ENCODE measurements at regions not wholly inside any gene's neighbourhood (a gene's known extent, or its start where the extent isn't known, plus 50 kb on each side); places are given as distances from the start of the nearest gene placed in this dataset.

- Mint-ChIP-seq H3K27ac (no peak overlapping the region), H3K4me1 (no peaks in the 10 kb centered on the region), H3K27me3 (ENCODE audit: low read depth) (no peaks in the 10 kb centered on the region), H3K4me3 (no peak overlapping the region), H3K36me3 (ENCODE audit: insufficient read depth in 1 of 3, low read depth in 3 of 3) (no peaks in the 10 kb centered on the region), H3K9me3 (no peaks in the 10 kb centered on the region; a peak in 1 of 5 replicates)
- Histone ChIP-seq H3K27me3 (ENCODE audit: insufficient read depth, low read length) (no peaks in the 10 kb centered on the region), H2BK120ac (ENCODE audit: low read depth, low read length, poor library complexity, severe bottlenecking) (no peak overlapping the region), H2AFZ (ENCODE audit: low read length) (no peak overlapping the region), H3K79me2 (ENCODE audit: insufficient read depth, low read length) (no peaks in the 10 kb centered on the region), H3K14ac (ENCODE audit: insufficient read depth, low read length) (no peak overlapping the region), H3K79me1 (ENCODE audit: insufficient read depth, low read depth, low read length, poor library complexity, severe bottlenecking) (no peaks in the 10 kb centered on the region), H3K4ac (ENCODE audit: low read depth, low read length) (no peak overlapping the region), H4K8ac (replicated peaks; ENCODE audit: insufficient read length, low read depth, low read length) (no peak overlapping the region), H2BK15ac (ENCODE audit: low read depth, low read length) (no peak overlapping the region), H3K18ac (ENCODE audit: insufficient read length, low read depth, low read length) (no peak overlapping the region), H2AK5ac (ENCODE audit: insufficient read length, low read length) (no peak overlapping the region), H3K4me2 (ENCODE audit: insufficient read depth, insufficient read length, low read length) (no peak overlapping the region), H3K9me3 (ENCODE audit: control insufficient read depth, low read depth, low read length) (no peaks in the 10 kb centered on the region), H3K23ac (ENCODE audit: insufficient read length, low read depth, low read length) (no peak overlapping the region), H2BK20ac (ENCODE audit: low read depth, low read length, poor library complexity, severe bottlenecking) (no peak overlapping the region), H3K4me1 (ENCODE audit: insufficient read depth, low read length) (no peaks in the 10 kb centered on the region), H3K27ac (ENCODE audit: insufficient read length, low read depth, low read length) (no peak overlapping the region), H4K91ac (ENCODE audit: insufficient read length, low read depth, low read length) (no peak overlapping the region), H2BK5ac (ENCODE audit: insufficient read length, low read length) (no peak overlapping the region), H4K5ac (ENCODE audit: insufficient read length, low read depth, low read length) (no peak overlapping the region), H2BK12ac (ENCODE audit: insufficient read length, low read depth, low read length) (no peak overlapping the region), H3T11ph (ENCODE audit: low read length) (no peak overlapping the region), H4K20me1 (ENCODE audit: control insufficient read depth, insufficient read depth, insufficient read length) (no peaks in the 10 kb centered on the region), H3K23me2 (ENCODE audit: insufficient read length, low read depth, low read length, poor library complexity, severe bottlenecking) (no peaks in the 10 kb centered on the region), H3K9ac (ENCODE audit: extremely low read depth, insufficient read length, low read length) (no peak overlapping the region), H3K56ac (ENCODE audit: insufficient read length, low read depth, low read length) (no peak overlapping the region)
- no peak for DNase-seq
- WGBS (ENCODE audit: extremely low coverage, insufficient read length, low lambda C conversion rate) = no CpG with 5 or more reads among the region's 1 CpG
- no peak for TF ChIP-seq CTCF (conservative IDR thresholded peaks at IDR 0.05)
Observed at GRCh38 chr3:103052236-103052830, 617.5 kb downstream of the ZPLD1 start.
